WTC11 (cell line): ENCODE measurements at regions not wholly inside any gene's neighbourhood (a gene's known extent, or its start where the extent isn't known, plus 50 kb on each side); places are given as distances from the start of the nearest gene placed in this dataset.

Experiments
- ATAC-seq: fragments of 200-7000 bp; cut with Tn5 transposase; 2 replicates; pipeline ENCODE4 v1.10.0; 2021; ENCODE audit warnings: mild to moderate bottlenecking, moderate library complexity
- CTCF ChIA-PET: fragments of 300-600 bp; sonication (Branson Sonifier 250); formaldehyde crosslinking; loops from one replicate; lab custom pipeline; 2021; ENCODE audit warnings: antibody characterized with exemption; lab: Charles Lee
- POLR2A ChIA-PET: fragments of 350-600 bp; sonication (Branson Sonifier 250); formaldehyde crosslinking; loops from one replicate; lab custom pipeline; 2021; ENCODE audit warnings: antibody characterized with exemption; lab: Charles Lee
- DNase-seq: peaks from one replicate; pipeline ENCODE4 v3.0.0; 2021; ENCODE audit warnings: low spot score
- H3K27ac Mint-ChIP-seq: 2 replicates; pipeline ENCODE4 v1.8.0; 2021; ENCODE audit warnings: mixed read lengths
- H3K27me3 Mint-ChIP-seq: 2 replicates; pipeline ENCODE4 v1.8.0; 2021; ENCODE audit warnings: low read depth, mild to moderate bottlenecking, moderate library complexity, mixed read lengths
- H3K36me3 Mint-ChIP-seq: 2 replicates; pipeline ENCODE4 v1.8.0; 2021; ENCODE audit warnings: mixed read lengths
- H3K4me1 Mint-ChIP-seq: 2 replicates; pipeline ENCODE4 v1.8.0; 2022; ENCODE audit warnings: mixed read lengths
- H3K4me3 Mint-ChIP-seq: 2 replicates; pipeline ENCODE4 v1.8.0; 2021; ENCODE audit warnings: mild to moderate bottlenecking, moderate library complexity, mixed read lengths
- H3K9me3 Mint-ChIP-seq: 2 replicates; pipeline ENCODE4 v1.8.0; 2021; ENCODE audit warnings: mixed read lengths
- ATF1 ChIP-seq: sonication (generic); formaldehyde crosslinking; IDR thresholded peaks from 2 replicates; pipeline ENCODE4 v1.8.1; 2023; ENCODE audit warnings: mild to moderate bottlenecking, moderate library complexity, missing genetic modification reagents
- GRHL2 ChIP-seq: fragments of 250-450 bp; sonication (Bioruptor Pico); IDR thresholded peaks from 2 replicates; pipeline ENCODE4 v1.8.0; 2022; ENCODE audit warnings: mild to moderate bottlenecking, moderate library complexity; ENCODE audit not compliant: insufficient replicate concordance, severe bottlenecking
- NFYB ChIP-seq: sonication (generic); formaldehyde crosslinking; conservative IDR thresholded peaks from 2 replicates; pipeline ENCODE4 v1.8.0; 2022; ENCODE audit warnings: low read depth, missing genetic modification reagents
- NR3C1 ChIP-seq: sonication (generic); formaldehyde crosslinking; conservative IDR thresholded peaks from 2 replicates; pipeline ENCODE4 v1.8.1; 2023; ENCODE audit warnings: low read depth, mild to moderate bottlenecking, missing genetic modification reagents
- PRRX2 ChIP-seq: fragments of 250-450 bp; sonication (Bioruptor Pico); IDR thresholded peaks from 2 replicates; pipeline ENCODE4 v1.8.0; 2021; ENCODE audit warnings: mild to moderate bottlenecking
- SMAD3 ChIP-seq: sonication (generic); formaldehyde crosslinking; IDR thresholded peaks from 2 replicates; pipeline ENCODE4 v1.8.0; 2022; ENCODE audit warnings: missing genetic modification reagents, mild to moderate bottlenecking, borderline replicate concordance
- TEAD1 ChIP-seq: sonication (generic); formaldehyde crosslinking; IDR thresholded peaks from 2 replicates; pipeline ENCODE4 v1.8.0; 2022; ENCODE audit warnings: mild to moderate bottlenecking, missing genetic modification reagents
- TEAD4 ChIP-seq: sonication (generic); formaldehyde crosslinking; IDR thresholded peaks from 2 replicates; pipeline ENCODE4 v1.8.0; 2022; ENCODE audit warnings: mild to moderate bottlenecking, missing genetic modification reagents
- ZNF138 ChIP-seq: sonication (generic); formaldehyde crosslinking; conservative IDR thresholded peaks from 2 replicates; pipeline ENCODE4 v1.8.1; 2022; ENCODE audit warnings: mild to moderate bottlenecking, moderate library complexity, missing genetic modification reagents
- ZNF416 ChIP-seq: fragments of 250-450 bp; sonication (Bioruptor Pico); IDR thresholded peaks from 2 replicates; pipeline ENCODE4 v1.9.0; 2021; ENCODE audit warnings: mild to moderate bottlenecking, inconsistent platforms
- TF ChIP-seq, protein P1 (sequence below): fragments of 250-450 bp; sonication (Bioruptor Pico); IDR thresholded peaks from 2 replicates; pipeline ENCODE4 v1.9.0; 2021; ENCODE audit warnings: mild to moderate bottlenecking
- TF ChIP-seq, protein P2 (sequence below): sonication (generic); formaldehyde crosslinking; IDR thresholded peaks from 2 replicates; pipeline ENCODE4 v1.8.1; 2023; ENCODE audit warnings: mild to moderate bottlenecking, missing genetic modification reagents, moderate library complexity
- TF ChIP-seq, protein P3 (sequence below): fragments of 250-450 bp; sonication (Bioruptor Pico); IDR thresholded peaks from 2 replicates; pipeline ENCODE4 v2.1.2; 2022; ENCODE audit warnings: mild to moderate bottlenecking, moderate library complexity
- TF ChIP-seq, protein P4 (sequence below): sonication (generic); formaldehyde crosslinking; IDR thresholded peaks from 2 replicates; pipeline ENCODE4 v1.8.0; 2022; ENCODE audit warnings: mild to moderate bottlenecking, missing genetic modification reagents
- TF ChIP-seq, protein P5 (sequence below): fragments of 250-450 bp; sonication (Bioruptor Pico); IDR thresholded peaks from 2 replicates; pipeline ENCODE4 v1.9.0; 2021; ENCODE audit warnings: moderate library complexity, mild to moderate bottlenecking, inconsistent platforms, borderline replicate concordance
- TF ChIP-seq, protein P6 (sequence below): sonication (generic); formaldehyde crosslinking; IDR thresholded peaks from 2 replicates; pipeline ENCODE4 v1.8.0; 2023; ENCODE audit warnings: missing genetic modification reagents, mild to moderate bottlenecking, borderline replicate concordance
- TF ChIP-seq, protein P7 (sequence below): sonication (generic); formaldehyde crosslinking; IDR thresholded peaks from 2 replicates; pipeline ENCODE4 v1.8.1; 2022; ENCODE audit warnings: mild to moderate bottlenecking, moderate library complexity, missing genetic modification reagents

DNA sequence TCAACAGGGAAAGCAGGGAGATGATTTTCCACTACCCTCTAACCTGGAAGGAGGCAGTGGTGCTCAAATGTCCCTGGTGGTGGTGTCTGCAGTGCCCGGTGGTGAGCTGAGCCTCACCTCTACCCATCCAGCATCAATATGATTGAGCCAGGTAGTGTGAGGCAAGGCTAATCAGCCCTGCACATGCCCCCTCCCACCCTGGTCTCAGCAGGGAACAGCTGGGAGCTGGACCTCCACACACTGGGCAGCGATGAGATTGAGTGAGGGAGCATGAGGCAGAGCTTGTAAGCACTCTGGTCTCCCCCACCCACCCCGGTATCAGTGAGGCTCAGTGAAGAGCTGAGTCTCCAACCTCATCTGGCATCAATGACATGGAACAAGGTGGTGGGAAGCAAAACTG is 634.3 kb downstream of the PTPRU start:
- H3K4me1 Mint-ChIP-seq = peaks cover 17% of the 10 kb centered on the region
- H3K27me3 Mint-ChIP-seq = no peaks in the 10 kb centered on the region
- ATAC-seq = no peak
- peaks cover 6% of the 10 kb centered on the region for H3K36me3 Mint-ChIP-seq
- TF ChIP-seq, protein P1, sequence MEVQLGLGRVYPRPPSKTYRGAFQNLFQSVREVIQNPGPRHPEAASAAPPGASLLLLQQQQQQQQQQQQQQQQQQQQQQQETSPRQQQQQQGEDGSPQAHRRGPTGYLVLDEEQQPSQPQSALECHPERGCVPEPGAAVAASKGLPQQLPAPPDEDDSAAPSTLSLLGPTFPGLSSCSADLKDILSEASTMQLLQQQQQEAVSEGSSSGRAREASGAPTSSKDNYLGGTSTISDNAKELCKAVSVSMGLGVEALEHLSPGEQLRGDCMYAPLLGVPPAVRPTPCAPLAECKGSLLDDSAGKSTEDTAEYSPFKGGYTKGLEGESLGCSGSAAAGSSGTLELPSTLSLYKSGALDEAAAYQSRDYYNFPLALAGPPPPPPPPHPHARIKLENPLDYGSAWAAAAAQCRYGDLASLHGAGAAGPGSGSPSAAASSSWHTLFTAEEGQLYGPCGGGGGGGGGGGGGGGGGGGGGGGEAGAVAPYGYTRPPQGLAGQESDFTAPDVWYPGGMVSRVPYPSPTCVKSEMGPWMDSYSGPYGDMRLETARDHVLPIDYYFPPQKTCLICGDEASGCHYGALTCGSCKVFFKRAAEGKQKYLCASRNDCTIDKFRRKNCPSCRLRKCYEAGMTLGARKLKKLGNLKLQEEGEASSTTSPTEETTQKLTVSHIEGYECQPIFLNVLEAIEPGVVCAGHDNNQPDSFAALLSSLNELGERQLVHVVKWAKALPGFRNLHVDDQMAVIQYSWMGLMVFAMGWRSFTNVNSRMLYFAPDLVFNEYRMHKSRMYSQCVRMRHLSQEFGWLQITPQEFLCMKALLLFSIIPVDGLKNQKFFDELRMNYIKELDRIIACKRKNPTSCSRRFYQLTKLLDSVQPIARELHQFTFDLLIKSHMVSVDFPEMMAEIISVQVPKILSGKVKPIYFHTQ (CRISPR knock-in tag) = no peak
- TF ChIP-seq, protein P2, sequence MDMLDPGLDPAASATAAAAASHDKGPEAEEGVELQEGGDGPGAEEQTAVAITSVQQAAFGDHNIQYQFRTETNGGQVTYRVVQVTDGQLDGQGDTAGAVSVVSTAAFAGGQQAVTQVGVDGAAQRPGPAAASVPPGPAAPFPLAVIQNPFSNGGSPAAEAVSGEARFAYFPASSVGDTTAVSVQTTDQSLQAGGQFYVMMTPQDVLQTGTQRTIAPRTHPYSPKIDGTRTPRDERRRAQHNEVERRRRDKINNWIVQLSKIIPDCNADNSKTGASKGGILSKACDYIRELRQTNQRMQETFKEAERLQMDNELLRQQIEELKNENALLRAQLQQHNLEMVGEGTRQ (CRISPR knock-in tag) = no peak
- TF ChIP-seq GRHL2 (CRISPR knock-in tag) = no peak
- TF ChIP-seq, protein P3, sequence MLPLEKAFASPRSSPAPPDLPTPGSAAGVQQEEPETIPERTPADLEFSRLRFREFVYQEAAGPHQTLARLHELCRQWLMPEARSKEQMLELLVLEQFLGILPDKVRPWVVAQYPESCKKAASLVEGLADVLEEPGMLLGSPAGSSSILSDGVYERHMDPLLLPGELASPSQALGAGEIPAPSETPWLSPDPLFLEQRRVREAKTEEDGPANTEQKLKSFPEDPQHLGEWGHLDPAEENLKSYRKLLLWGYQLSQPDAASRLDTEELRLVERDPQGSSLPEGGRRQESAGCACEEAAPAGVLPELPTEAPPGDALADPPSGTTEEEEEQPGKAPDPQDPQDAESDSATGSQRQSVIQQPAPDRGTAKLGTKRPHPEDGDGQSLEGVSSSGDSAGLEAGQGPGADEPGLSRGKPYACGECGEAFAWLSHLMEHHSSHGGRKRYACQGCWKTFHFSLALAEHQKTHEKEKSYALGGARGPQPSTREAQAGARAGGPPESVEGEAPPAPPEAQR (CRISPR knock-in tag) = no peak
- TF ChIP-seq NR3C1 = no peak
- no peak for TF ChIP-seq SMAD3 (CRISPR knock-in tag)
- no peak for TF ChIP-seq ZNF138
- TF ChIP-seq PRRX2 (CRISPR knock-in tag) = no peak
- H3K9me3 Mint-ChIP-seq = peaks cover 20% of the 10 kb centered on the region
- ChIA-PET POLR2A (no interaction called here), CTCF (no interaction called here)
- no peak overlapping the region for H3K27ac Mint-ChIP-seq
- DNase-seq = no peak
- no peak overlapping the region for H3K4me3 Mint-ChIP-seq

DNA sequence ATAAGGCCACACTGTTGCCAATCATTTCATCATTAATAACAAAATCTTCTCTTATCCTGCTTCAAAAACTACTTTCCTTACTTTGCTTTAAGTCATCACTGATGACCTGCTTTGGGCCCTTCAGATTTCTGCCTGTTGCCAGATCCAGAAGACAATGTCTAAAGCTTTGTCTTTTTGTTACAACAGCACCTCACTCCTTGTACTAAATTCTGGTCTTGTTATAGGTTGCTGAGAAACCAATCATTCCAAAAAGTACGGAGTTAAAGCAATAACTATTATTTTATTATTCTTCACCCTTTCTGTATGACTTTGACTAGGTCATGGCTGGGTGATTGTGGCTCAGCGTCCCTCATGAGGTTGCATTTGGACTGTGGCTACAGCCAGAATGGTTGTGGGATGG is 633.5 kb downstream of the PTPRU start:
- no peak overlapping the region for H3K27ac Mint-ChIP-seq
- CTCF ChIA-PET = no interaction called here
- no peaks in the 10 kb centered on the region for H3K27me3 Mint-ChIP-seq
- peaks cover 20% of the 10 kb centered on the region for H3K4me1 Mint-ChIP-seq
- peaks cover 6% of the 10 kb centered on the region for H3K36me3 Mint-ChIP-seq
- POLR2A ChIA-PET = no interaction called here
- peaks cover 20% of the 10 kb centered on the region for H3K9me3 Mint-ChIP-seq
- DNase-seq (no peak), ATAC-seq (no peak)
- H3K4me3 Mint-ChIP-seq = no peak overlapping the region
- no peak for TF ChIP-seq TEAD4 (CRISPR knock-in tag)
- TF ChIP-seq, protein P4, sequence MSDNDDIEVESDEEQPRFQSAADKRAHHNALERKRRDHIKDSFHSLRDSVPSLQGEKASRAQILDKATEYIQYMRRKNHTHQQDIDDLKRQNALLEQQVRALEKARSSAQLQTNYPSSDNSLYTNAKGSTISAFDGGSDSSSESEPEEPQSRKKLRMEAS = no peak
- TF ChIP-seq ZNF416 = no peak

DNA sequence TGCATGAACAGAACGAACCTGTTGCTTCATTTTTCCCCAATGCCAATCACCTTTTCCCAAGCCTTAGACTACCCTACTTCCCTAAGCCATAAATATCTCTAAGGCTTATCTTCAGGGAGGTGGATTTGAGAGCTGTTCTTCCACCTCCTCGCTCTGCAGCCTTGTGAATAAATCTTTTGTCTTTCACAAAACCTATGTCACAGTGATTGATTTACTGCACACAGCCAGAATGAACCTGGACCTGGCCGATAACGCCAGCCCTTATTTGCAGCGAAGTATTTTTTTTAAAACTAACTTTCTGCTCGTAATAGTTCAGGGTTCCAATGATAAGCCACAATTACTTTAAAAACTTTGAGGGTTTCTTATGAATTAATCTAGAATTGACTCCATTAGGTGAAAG is 632.6 kb downstream of the PTPRU start:
- no peak overlapping the region for H3K4me3 Mint-ChIP-seq
- DNase-seq (no peak), ATAC-seq (no peak)
- ChIA-PET POLR2A (no interaction called here), CTCF (no interaction called here)
- no peak overlapping the region for H3K27ac Mint-ChIP-seq
- TF ChIP-seq, protein P5, sequence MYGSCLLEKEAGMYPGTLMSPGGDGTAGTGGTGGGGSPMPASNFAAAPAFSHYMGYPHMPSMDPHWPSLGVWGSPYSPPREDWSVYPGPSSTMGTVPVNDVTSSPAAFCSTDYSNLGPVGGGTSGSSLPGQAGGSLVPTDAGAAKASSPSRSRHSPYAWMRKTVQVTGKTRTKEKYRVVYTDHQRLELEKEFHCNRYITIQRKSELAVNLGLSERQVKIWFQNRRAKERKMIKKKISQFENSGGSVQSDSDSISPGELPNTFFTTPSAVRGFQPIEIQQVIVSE (CRISPR knock-in tag) = no peak
- TF ChIP-seq ATF1 (CRISPR knock-in tag) = no peak
- no peak for TF ChIP-seq TEAD1
- TF ChIP-seq, protein P6, sequence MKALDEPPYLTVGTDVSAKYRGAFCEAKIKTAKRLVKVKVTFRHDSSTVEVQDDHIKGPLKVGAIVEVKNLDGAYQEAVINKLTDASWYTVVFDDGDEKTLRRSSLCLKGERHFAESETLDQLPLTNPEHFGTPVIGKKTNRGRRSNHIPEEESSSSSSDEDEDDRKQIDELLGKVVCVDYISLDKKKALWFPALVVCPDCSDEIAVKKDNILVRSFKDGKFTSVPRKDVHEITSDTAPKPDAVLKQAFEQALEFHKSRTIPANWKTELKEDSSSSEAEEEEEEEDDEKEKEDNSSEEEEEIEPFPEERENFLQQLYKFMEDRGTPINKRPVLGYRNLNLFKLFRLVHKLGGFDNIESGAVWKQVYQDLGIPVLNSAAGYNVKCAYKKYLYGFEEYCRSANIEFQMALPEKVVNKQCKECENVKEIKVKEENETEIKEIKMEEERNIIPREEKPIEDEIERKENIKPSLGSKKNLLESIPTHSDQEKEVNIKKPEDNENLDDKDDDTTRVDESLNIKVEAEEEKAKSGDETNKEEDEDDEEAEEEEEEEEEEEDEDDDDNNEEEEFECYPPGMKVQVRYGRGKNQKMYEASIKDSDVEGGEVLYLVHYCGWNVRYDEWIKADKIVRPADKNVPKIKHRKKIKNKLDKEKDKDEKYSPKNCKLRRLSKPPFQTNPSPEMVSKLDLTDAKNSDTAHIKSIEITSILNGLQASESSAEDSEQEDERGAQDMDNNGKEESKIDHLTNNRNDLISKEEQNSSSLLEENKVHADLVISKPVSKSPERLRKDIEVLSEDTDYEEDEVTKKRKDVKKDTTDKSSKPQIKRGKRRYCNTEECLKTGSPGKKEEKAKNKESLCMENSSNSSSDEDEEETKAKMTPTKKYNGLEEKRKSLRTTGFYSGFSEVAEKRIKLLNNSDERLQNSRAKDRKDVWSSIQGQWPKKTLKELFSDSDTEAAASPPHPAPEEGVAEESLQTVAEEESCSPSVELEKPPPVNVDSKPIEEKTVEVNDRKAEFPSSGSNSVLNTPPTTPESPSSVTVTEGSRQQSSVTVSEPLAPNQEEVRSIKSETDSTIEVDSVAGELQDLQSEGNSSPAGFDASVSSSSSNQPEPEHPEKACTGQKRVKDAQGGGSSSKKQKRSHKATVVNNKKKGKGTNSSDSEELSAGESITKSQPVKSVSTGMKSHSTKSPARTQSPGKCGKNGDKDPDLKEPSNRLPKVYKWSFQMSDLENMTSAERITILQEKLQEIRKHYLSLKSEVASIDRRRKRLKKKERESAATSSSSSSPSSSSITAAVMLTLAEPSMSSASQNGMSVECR (CRISPR knock-in tag) = no peak
- TF ChIP-seq NFYB = no peak
- TF ChIP-seq, protein P7, sequence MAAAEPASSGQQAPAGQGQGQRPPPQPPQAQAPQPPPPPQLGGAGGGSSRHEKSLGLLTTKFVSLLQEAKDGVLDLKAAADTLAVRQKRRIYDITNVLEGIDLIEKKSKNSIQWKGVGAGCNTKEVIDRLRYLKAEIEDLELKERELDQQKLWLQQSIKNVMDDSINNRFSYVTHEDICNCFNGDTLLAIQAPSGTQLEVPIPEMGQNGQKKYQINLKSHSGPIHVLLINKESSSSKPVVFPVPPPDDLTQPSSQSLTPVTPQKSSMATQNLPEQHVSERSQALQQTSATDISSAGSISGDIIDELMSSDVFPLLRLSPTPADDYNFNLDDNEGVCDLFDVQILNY (CRISPR knock-in tag) = no peak
- H3K4me1 Mint-ChIP-seq = peaks cover 20% of the 10 kb centered on the region
- peaks cover 23% of the 10 kb centered on the region for H3K9me3 Mint-ChIP-seq
- H3K27me3 Mint-ChIP-seq = no peaks in the 10 kb centered on the region
- peaks cover 6% of the 10 kb centered on the region for H3K36me3 Mint-ChIP-seq
